HCT116 (cell line): ENCODE measurements at regions not wholly inside any gene's neighbourhood (a gene's known extent, or its start where the extent isn't known, plus 50 kb on each side); places are given as distances from the start of the nearest gene placed in this dataset.

Experiments used
- ATAC-seq: fragments of 200-7000 bp; cut with Tn5 transposase; 2 replicates; pipeline ENCODE4 v1.9.1; 2020; ENCODE audit warnings: mild to moderate bottlenecking, moderate library complexity
- BruUV-seq: library from RNA; stranded (reverse); fragments of 400-500 nt; replicated peaks from 2 replicates; lab custom pipeline; 2021; lab: Mats Ljungman, UMichigan
- CTCF ChIA-PET: fragments of 300-600 bp; sonication (Branson Sonifier 250); formaldehyde crosslinking; loops from one replicate; lab custom pipeline; 2021; ENCODE audit warnings: antibody characterized with exemption; lab: Charles Lee
- POLR2A ChIA-PET: fragments of 300-600, 350-600 bp; sonication (Branson Sonifier 250); formaldehyde crosslinking; loops from one replicate; lab custom pipeline; 2021; ENCODE audit warnings: antibody characterized with exemption; lab: Charles Lee
- RAD21 ChIA-PET, 2 experiments: fragments of 300-600 bp; sonication (Branson Sonifier 250); formaldehyde crosslinking; loops; one replicate each; lab custom pipeline; 2023; ENCODE audit warnings: low total read pairs in 2 of 2; ENCODE audit not compliant: uncharacterized antibody in 2 of 2, unreplicated experiment in 2 of 2, low non-redundant PET in 1 of 2; lab: Charles Lee
- DNase-seq: peaks from one replicate; pipeline ENCODE4 v3.0.0-alpha.2; 2010; ENCODE audit warnings: low read depth, low spot score
- H2AFZ ChIP-seq: fragments of 200-600 bp; shearing (Covaris generic), sonication (generic); 2 replicates; pipeline ENCODE4 v1.6.1; 2017; ENCODE audit warnings: low read depth, mixed run types, mixed read lengths, antibody characterized with exemption, low read length; ENCODE audit not compliant: poor library complexity, severe bottlenecking
- H3K27ac ChIP-seq: 2 replicates; pipeline ENCODE4 v1.5.1; 2012; ENCODE audit warnings: low read depth, low read length
- H3K27me3 ChIP-seq: fragments of 200-600 bp; sonication (generic); 2 replicates; pipeline ENCODE4 v1.6.1; 2016; ENCODE audit warnings: mixed run types, low read length, mixed read lengths; ENCODE audit not compliant: insufficient read depth
- H3K36me3 ChIP-seq, 2 experiments: fragments of 200-500 bp in 1 of 2; fragments of 200-600 bp in 1 of 2; sonication (Bioruptor generic) in 1 of 2; sonication (generic) in 1 of 2; 2 replicates each; pipeline versions ENCODE4 v1.5.1 to v1.6.1; 2014 to 2016; ENCODE audit warnings: low read length in 2 of 2, inconsistent platforms in 1 of 2, mixed read lengths in 1 of 2, mixed run types in 1 of 2; ENCODE audit not compliant: insufficient read depth in 2 of 2, control insufficient read depth in 1 of 2
- H3K4me1 ChIP-seq, 2 experiments: fragments of 200-600 bp in 1 of 2; sonication (generic) in 1 of 2; 2 replicates each; pipeline versions ENCODE4 v1.5.1 to v1.6.1; 2012 to 2017; ENCODE audit warnings: low read length in 2 of 2, inconsistent platforms in 1 of 2, mild to moderate bottlenecking in 1 of 2, mixed read lengths in 1 of 2, mixed run types in 1 of 2, moderate library complexity in 1 of 2; ENCODE audit not compliant: insufficient read depth in 2 of 2, control insufficient read depth in 1 of 2
- H3K4me2 ChIP-seq: fragments of 200-600 bp; sonication (generic); 2 replicates; pipeline ENCODE4 v1.6.1; 2017; ENCODE audit warnings: mixed run types, low read length, mixed read lengths
- H3K4me3 ChIP-seq, 2 experiments: fragments of 200-600 bp in 1 of 2; sonication (generic) in 1 of 2; replicated peaks in 1 of 2; 2 replicates each; pipeline ENCODE4 v1.5.1; 2011 to 2016; ENCODE audit warnings: low read length in 2 of 2, control low read depth in 1 of 2, low read depth in 1 of 2, mild to moderate bottlenecking in 1 of 2, mixed read lengths in 1 of 2, mixed run types in 1 of 2
- H3K79me2 ChIP-seq: fragments of 200-600 bp; sonication (generic); 2 replicates; pipeline ENCODE4 v1.6.1; 2017; ENCODE audit warnings: mild to moderate bottlenecking, mixed run types, low read length, moderate library complexity, mixed read lengths; ENCODE audit not compliant: insufficient read depth
- H3K9ac ChIP-seq: fragments of 200-600 bp; sonication (generic); 2 replicates; pipeline ENCODE4 v1.6.1; 2016; ENCODE audit warnings: low read length, mixed read lengths
- H3K9me2 ChIP-seq: fragments of 200-600 bp; sonication (generic), shearing (Covaris generic); 2 replicates; pipeline ENCODE4 v1.6.1; 2017; ENCODE audit warnings: mixed run types, mild to moderate bottlenecking, moderate library complexity; ENCODE audit not compliant: insufficient read depth
- H3K9me3 ChIP-seq, 2 experiments: fragments of 200-500 bp in 1 of 2; fragments of 200-600 bp in 1 of 2; sonication (Bioruptor generic) in 1 of 2; sonication (generic) in 1 of 2; 2 replicates each; pipeline ENCODE4 v1.6.1; 2014 to 2017; ENCODE audit warnings: low read length in 2 of 2, mixed read lengths in 2 of 2, inconsistent platforms in 1 of 2, low read depth in 1 of 2, mild to moderate bottlenecking in 1 of 2, mixed run types in 1 of 2, moderate library complexity in 1 of 2; ENCODE audit not compliant: control insufficient read depth in 1 of 2, insufficient read depth in 1 of 2
- H4K20me1 ChIP-seq: fragments of 200-600 bp; sonication (generic), shearing (Covaris generic); 2 replicates; pipeline ENCODE4 v1.6.1; 2017; ENCODE audit warnings: mixed run types, mild to moderate bottlenecking, moderate library complexity; ENCODE audit not compliant: insufficient read depth
- EGR1 ChIP-seq: IDR thresholded peaks from 2 replicates; pipeline ENCODE4 v1.6.1; 2012; ENCODE audit warnings: low read depth
- EZH2 ChIP-seq: fragments of 200-600 bp; sonication (generic); IDR thresholded peaks from 2 replicates; pipeline ENCODE4 v1.6.1; 2017; ENCODE audit warnings: antibody characterized with exemption, mixed run types
- EZH2phosphoT487 ChIP-seq: fragments of 200-600 bp; IDR thresholded peaks from 2 replicates; pipeline ENCODE4 v1.6.1; 2018; ENCODE audit warnings: antibody characterized with exemption, borderline replicate concordance
- JUND ChIP-seq: IDR thresholded peaks from 2 replicates; pipeline ENCODE4 v1.6.1; 2012
- MAX ChIP-seq: IDR thresholded peaks from 2 replicates; pipeline ENCODE4 v1.6.1; 2012
- REST ChIP-seq: IDR thresholded peaks from 2 replicates; pipeline ENCODE4 v1.6.1; 2012; ENCODE audit warnings: low read depth
- TCF7L2 ChIP-seq: IDR thresholded peaks from 2 replicates; pipeline ENCODE4 v1.7.0; 2011; ENCODE audit warnings: borderline replicate concordance, inconsistent platforms; ENCODE audit not compliant: insufficient read depth, insufficient read length; ENCODE audit errors: extremely low read depth
- ZBTB33 ChIP-seq: IDR thresholded peaks from 2 replicates; pipeline ENCODE4 v1.6.1; 2011; ENCODE audit warnings: mild to moderate bottlenecking, low read length, moderate library complexity; ENCODE audit not compliant: insufficient replicate concordance; ENCODE audit errors: extremely low read depth
- ZFX ChIP-seq: fragments of 450-650 bp; IDR thresholded peaks from 2 replicates; pipeline ENCODE4 v1.6.1; 2017
- intact Hi-C: fragments of 100-400 bp; cut with micrococcal nuclease; formaldehyde crosslinking; loops from 2 replicates; pipeline ENCODE4 v1.10.0; 2022

- Histone ChIP-seq H3K4me3 (no peak overlapping the region), H4K20me1 (no peaks in the 10 kb centered on the region), H3K4me2 (no peak overlapping the region), H3K79me2 (no peaks in the 10 kb centered on the region), H3K9me3 (no peaks in the 10 kb centered on the region), H3K36me3 (no peaks in the 10 kb centered on the region), H2AFZ (no peak overlapping the region), H3K9ac (no peak overlapping the region), H3K4me1 (no peaks in the 10 kb centered on the region), H3K9me2 (no peaks in the 10 kb centered on the region), H3K27me3 (no peaks in the 10 kb centered on the region), H3K27ac (no peak overlapping the region)
- no TSS peak for BruUV-seq
- TF ChIP-seq TCF7L2 (no peak), MAX (no peak), EZH2 (no peak), ZFX (no peak), ZBTB33 (no peak), EZH2phosphoT487 (no peak), EGR1 (no peak), JUND (no peak), REST (no peak)
- POLR2A ChIA-PET: no interaction called here
- no peak for DNase-seq
- CTCF ChIA-PET: no interaction called here
- no peak for ATAC-seq
- intact Hi-C loops: no loop called here
- RAD21 ChIA-PET: no interaction called here
Observed at GRCh38 chr6:129911732-129912131, 50.6 kb upstream of the TMEM244 start.
